DND-41 (cell line): ENCODE measurements at regions not wholly inside any gene's neighbourhood (a gene's known extent, or its start where the extent isn't known, plus 50 kb on each side); places are given as distances from the start of the nearest gene placed in this dataset.

ENCODE experiments used
- ATAC-seq: fragments of 200-7000 bp; cut with Tn5 transposase; 3 replicates; pipeline ENCODE4 v1.9.1; 2021; ENCODE audit warnings: low read depth; ENCODE audit not compliant: insufficient read depth
- DNase-seq: peaks from one replicate; pipeline ENCODE4 v3.0.0-alpha.2; 2020
- H2AFZ ChIP-seq: 2 replicates; pipeline ENCODE4 v1.6.0; 2012; ENCODE audit warnings: low read depth, low read length
- H3K27ac ChIP-seq: 2 replicates; pipeline ENCODE4 v1.5.1; 2012; ENCODE audit warnings: low read length, inconsistent platforms
- H3K27me3 ChIP-seq: fragments of 200-600 bp; sonication (generic); 2 replicates; pipeline ENCODE4 v1.6.0; 2012; ENCODE audit warnings: low read length, mild to moderate bottlenecking, inconsistent platforms; ENCODE audit not compliant: insufficient read depth, poor library complexity
- H3K36me3 ChIP-seq: 2 replicates; pipeline ENCODE4 v1.5.1; 2012; ENCODE audit warnings: low read length, inconsistent platforms; ENCODE audit not compliant: insufficient read depth
- H3K4me1 ChIP-seq: 2 replicates; pipeline ENCODE4 v1.5.1; 2012; ENCODE audit warnings: mild to moderate bottlenecking, low read length; ENCODE audit not compliant: insufficient read depth
- H3K4me2 ChIP-seq: 2 replicates; pipeline ENCODE4 v1.6.0; 2012; ENCODE audit warnings: mild to moderate bottlenecking, moderate library complexity, low read length, inconsistent platforms; ENCODE audit not compliant: insufficient read depth
- H3K4me3 ChIP-seq, 2 experiments: fragments of 200-600 bp in 1 of 2; shearing (Covaris generic) in 1 of 2; 2 replicates each; pipeline ENCODE4 v1.5.1; 2012 to 2016; ENCODE audit warnings: inconsistent platforms in 2 of 2, low read length in 2 of 2, mild to moderate bottlenecking in 2 of 2, low read depth in 1 of 2, moderate library complexity in 1 of 2
- H3K79me2 ChIP-seq: 2 replicates; pipeline ENCODE4 v1.6.0; 2012; ENCODE audit warnings: low read length, inconsistent platforms; ENCODE audit not compliant: insufficient read depth
- H3K9ac ChIP-seq: 2 replicates; pipeline ENCODE4 v1.6.0; 2012; ENCODE audit warnings: low read depth, mild to moderate bottlenecking, inconsistent platforms, low read length, moderate library complexity
- H3K9me3 ChIP-seq: 2 replicates; pipeline ENCODE4 v1.5.1; 2012; ENCODE audit warnings: low read length, moderate library complexity, mild to moderate bottlenecking, inconsistent platforms; ENCODE audit not compliant: insufficient read depth, severe bottlenecking
- H4K20me1 ChIP-seq: 2 replicates; pipeline ENCODE4 v1.6.0; 2012; ENCODE audit warnings: low read length; ENCODE audit not compliant: insufficient read depth
- EZH2 ChIP-seq: IDR thresholded peaks from 3 replicates; pipeline ENCODE4 v1.6.1; 2012; ENCODE audit warnings: borderline replicate concordance, low read depth, mild to moderate bottlenecking, moderate library complexity, low read length, inconsistent platforms; ENCODE audit not compliant: severe bottlenecking
- TF ChIP-seq, protein P1 (sequence below): IDR thresholded peaks from 2 replicates; pipeline ENCODE4 v1.5.1; 2012; ENCODE audit warnings: borderline replicate concordance, low read length, moderate library complexity, mild to moderate bottlenecking; ENCODE audit not compliant: poor library complexity, severe bottlenecking; ENCODE audit errors: extremely low read depth

DNA sequence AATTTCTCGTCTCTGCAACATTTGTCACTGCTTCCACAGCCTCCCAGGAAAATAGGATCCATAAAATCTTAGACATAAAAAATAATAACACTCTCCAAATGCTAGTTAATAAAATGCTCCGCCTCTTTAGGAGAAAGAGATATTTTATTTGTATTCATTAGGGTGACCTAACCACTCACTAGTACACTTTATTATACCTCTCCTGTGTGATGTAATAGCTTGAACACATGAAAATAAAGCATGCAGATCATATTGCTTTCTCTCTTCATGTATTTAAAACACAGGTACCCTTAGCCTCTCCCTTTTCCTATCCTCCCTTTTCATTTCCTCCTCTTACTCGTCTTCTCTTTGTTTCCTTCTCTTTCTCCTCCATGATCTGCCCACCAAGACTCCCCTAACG, 694.2 kb downstream of the EPHA4 start:
- TF ChIP-seq EZH2, result no peak
- TF ChIP-seq, protein P1, sequence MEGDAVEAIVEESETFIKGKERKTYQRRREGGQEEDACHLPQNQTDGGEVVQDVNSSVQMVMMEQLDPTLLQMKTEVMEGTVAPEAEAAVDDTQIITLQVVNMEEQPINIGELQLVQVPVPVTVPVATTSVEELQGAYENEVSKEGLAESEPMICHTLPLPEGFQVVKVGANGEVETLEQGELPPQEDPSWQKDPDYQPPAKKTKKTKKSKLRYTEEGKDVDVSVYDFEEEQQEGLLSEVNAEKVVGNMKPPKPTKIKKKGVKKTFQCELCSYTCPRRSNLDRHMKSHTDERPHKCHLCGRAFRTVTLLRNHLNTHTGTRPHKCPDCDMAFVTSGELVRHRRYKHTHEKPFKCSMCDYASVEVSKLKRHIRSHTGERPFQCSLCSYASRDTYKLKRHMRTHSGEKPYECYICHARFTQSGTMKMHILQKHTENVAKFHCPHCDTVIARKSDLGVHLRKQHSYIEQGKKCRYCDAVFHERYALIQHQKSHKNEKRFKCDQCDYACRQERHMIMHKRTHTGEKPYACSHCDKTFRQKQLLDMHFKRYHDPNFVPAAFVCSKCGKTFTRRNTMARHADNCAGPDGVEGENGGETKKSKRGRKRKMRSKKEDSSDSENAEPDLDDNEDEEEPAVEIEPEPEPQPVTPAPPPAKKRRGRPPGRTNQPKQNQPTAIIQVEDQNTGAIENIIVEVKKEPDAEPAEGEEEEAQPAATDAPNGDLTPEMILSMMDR, result no peak
- Histone ChIP-seq H3K27me3 (no peaks in the 10 kb centered on the region), H3K4me3 (no peak overlapping the region), H2AFZ (no peak overlapping the region), H3K9me3 (no peaks in the 10 kb centered on the region), H3K9ac (no peak overlapping the region), H3K27ac (no peak overlapping the region), H3K36me3 (no peaks in the 10 kb centered on the region), H4K20me1 (no peaks in the 10 kb centered on the region), H3K79me2 (no peaks in the 10 kb centered on the region), H3K4me2 (no peak overlapping the region), H3K4me1 (no peaks in the 10 kb centered on the region)
- ATAC-seq (no peak), DNase-seq (no peak)

GRCh38 chr2:220880623-220881596, 691.2 kb downstream of the EPHA4 start:
- no peak overlapping the region for H3K9ac ChIP-seq
- no peak overlapping the region for H3K4me2 ChIP-seq
- H3K4me3 ChIP-seq, result no peak overlapping the region
- no peak for DNase-seq
- no peaks in the 10 kb centered on the region for H3K27me3 ChIP-seq
- no peak for TF ChIP-seq EZH2
- TF ChIP-seq, protein P1, result no peak
- H3K36me3 ChIP-seq, result no peaks in the 10 kb centered on the region
- no peaks in the 10 kb centered on the region for H3K9me3 ChIP-seq
- no peaks in the 10 kb centered on the region for H4K20me1 ChIP-seq
- H3K4me1 ChIP-seq, result no peaks in the 10 kb centered on the region
- H3K79me2 ChIP-seq, result no peaks in the 10 kb centered on the region
- no peak overlapping the region for H2AFZ ChIP-seq
- no peak overlapping the region for H3K27ac ChIP-seq
- no peak for ATAC-seq

- H3K27ac ChIP-seq, result no peak overlapping the region
- no peaks in the 10 kb centered on the region for H3K79me2 ChIP-seq
- no peak overlapping the region for H3K4me2 ChIP-seq
- DNase-seq, result no peak
- no peak overlapping the region for H3K4me3 ChIP-seq
- TF ChIP-seq, protein P1, result no peak
- no peak for TF ChIP-seq EZH2
- no peaks in the 10 kb centered on the region for H3K4me1 ChIP-seq
- H2AFZ ChIP-seq, result no peak overlapping the region
- no peak overlapping the region for H3K9ac ChIP-seq
- H3K9me3 ChIP-seq, result no peaks in the 10 kb centered on the region
- H3K36me3 ChIP-seq, result no peaks in the 10 kb centered on the region
- no peak for ATAC-seq
- H4K20me1 ChIP-seq, result no peaks in the 10 kb centered on the region
- H3K27me3 ChIP-seq, result no peaks in the 10 kb centered on the region
Observed at GRCh38 chr2:220882507-220882906, 689.6 kb downstream of the EPHA4 start.

DNA sequence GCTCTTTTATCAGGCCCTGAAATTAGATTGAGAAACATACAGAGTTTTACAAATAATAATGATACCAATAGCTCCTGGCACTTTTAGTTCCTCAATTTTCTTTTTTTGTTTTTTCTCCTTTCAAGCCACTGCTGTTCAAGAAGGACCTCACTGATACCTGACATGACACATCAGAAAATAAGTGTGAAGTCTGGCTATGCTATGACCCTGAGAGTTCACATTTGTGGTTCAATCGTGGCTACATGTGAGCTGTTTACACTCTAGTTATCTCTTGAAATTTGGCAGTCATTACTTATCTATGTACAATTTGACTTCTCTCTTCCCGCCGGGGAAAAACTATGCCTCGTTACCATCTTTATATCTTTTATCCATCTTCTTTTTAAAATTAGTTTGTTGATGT, 686.5 kb downstream of the EPHA4 start:
- H3K4me2 ChIP-seq, result no peak overlapping the region

More for the DNA sequence above, 686.5 kb downstream of the EPHA4 start:
- Histone ChIP-seq H3K9me3 (no peaks in the 10 kb centered on the region), H3K4me1 (no peaks in the 10 kb centered on the region), H3K4me3 (no peak overlapping the region), H2AFZ (no peak overlapping the region), H3K27me3 (no peaks in the 10 kb centered on the region), H3K27ac (no peak overlapping the region), H3K79me2 (no peaks in the 10 kb centered on the region), H4K20me1 (no peaks in the 10 kb centered on the region), H3K9ac (no peak overlapping the region), H3K36me3 (no peaks in the 10 kb centered on the region)
- TF ChIP-seq EZH2, result no peak
- no peak for ATAC-seq
- no peak for DNase-seq
